HepG2 (cell line): ENCODE measurements at regions not wholly inside any gene's neighbourhood (a gene's known extent, or its start where the extent isn't known, plus 50 kb on each side); places are given as distances from the start of the nearest gene placed in this dataset.

ENCODE experiments used
- ATAC-seq: fragments of 200-7000 bp; cut with Tn5 transposase; 3 replicates; pipeline ENCODE4 v1.9.1; 2020; ENCODE audit warnings: mild to moderate bottlenecking, moderate library complexity
- BruUV-seq: library from RNA; stranded (reverse); fragments of 400-500 nt; replicated peaks from 2 replicates; lab custom pipeline; 2021; lab: Mats Ljungman, UMichigan
- CTCF ChIA-PET: fragments of 300-600 bp; formaldehyde crosslinking; extraction: SDS; loops from one replicate; lab custom pipeline; 2021; ENCODE audit warnings: low total read pairs, inconsistent platforms, low intra/inter-chr PET ratio; lab: Yijun Ruan, JAX
- POLR2A ChIA-PET: fragments of 350-600 bp; sonication (Branson Sonifier 250); formaldehyde crosslinking; loops from one replicate; lab custom pipeline; 2020; ENCODE audit warnings: antibody characterized with exemption, inconsistent platforms; lab: Yijun Ruan, JAX
- DNase-seq: peaks from one replicate; pipeline ENCODE4 v3.0.0-alpha.2; 2015; ENCODE audit warnings: low spot score
- FAIRE-seq: peaks from 3 replicates; lab custom pipeline; 2011; peaks lifted over from hg19 to GRCh38; lab: Jason Lieb, UNC
- H2AFZ ChIP-seq: one replicate; pipeline ENCODE4 v1.6.1; 2011; ENCODE audit warnings: low read length, inconsistent platforms
- H3K27ac ChIP-seq: fragments of 300-600 bp; 3 replicates; pipeline ENCODE4 v1.8.0; 2011; ENCODE audit warnings: mixed run types, mild to moderate bottlenecking, mixed read lengths, low read length, inconsistent platforms; ENCODE audit not compliant: insufficient read depth; ENCODE audit errors: extremely low read length
- H3K27me3 ChIP-seq, 2 experiments: fragments of 200-600 bp in 1 of 2; 2 replicates in 1 of 2; 3 replicates in 1 of 2; pipeline versions ENCODE4 v1.6.0 to v1.8.0; 2011; ENCODE audit warnings: low read length in 2 of 2, mild to moderate bottlenecking in 2 of 2, moderate library complexity in 2 of 2, inconsistent platforms in 1 of 2; ENCODE audit not compliant: insufficient read depth in 2 of 2, control insufficient read depth in 1 of 2
- H3K36me3 ChIP-seq, 2 experiments: fragments of 200-600 bp in 1 of 2; replicated peaks in 1 of 2; 2 replicates in 1 of 2; 3 replicates in 1 of 2; pipeline versions ENCODE4 v1.5.1 to v1.8.0; 2011; ENCODE audit warnings: low read length in 2 of 2, inconsistent platforms in 1 of 2; ENCODE audit not compliant: insufficient read depth in 2 of 2, control insufficient read depth in 1 of 2
- H3K4me1 ChIP-seq: 2 replicates; pipeline ENCODE4 v1.5.1; 2012; ENCODE audit warnings: low read length, inconsistent platforms; ENCODE audit not compliant: insufficient read depth
- H3K4me2 ChIP-seq: 2 replicates; pipeline ENCODE4 v1.6.0; 2011; ENCODE audit warnings: low read depth, low read length, inconsistent platforms
- H3K4me3 ChIP-seq, 3 experiments: fragments of 200-600 bp in 1 of 3; sonication (generic), shearing (Covaris generic) in 1 of 3; replicated peaks in 1 of 3; 2 replicates each; pipeline ENCODE4 v1.5.1; 2011 to 2016; ENCODE audit warnings: low read length in 3 of 3, inconsistent platforms in 2 of 3, low read depth in 2 of 3, mild to moderate bottlenecking in 2 of 3, control low read depth in 1 of 3, mixed read lengths in 1 of 3; ENCODE audit not compliant: insufficient read depth in 1 of 3
- H3K79me2 ChIP-seq: one replicate; pipeline ENCODE4 v1.6.1; 2011; ENCODE audit warnings: low read length, inconsistent platforms; ENCODE audit not compliant: insufficient read depth
- H3K9ac ChIP-seq: 2 replicates; pipeline ENCODE4 v1.6.0; 2011; ENCODE audit warnings: mild to moderate bottlenecking, low read depth, low read length, inconsistent platforms; ENCODE audit not compliant: insufficient read depth
- H3K9me3 ChIP-seq: 2 replicates; pipeline ENCODE4 v1.5.1; 2012; ENCODE audit warnings: mild to moderate bottlenecking, low read length
- H4K20me1 ChIP-seq: 2 replicates; pipeline ENCODE4 v1.6.0; 2011; ENCODE audit warnings: inconsistent platforms, mild to moderate bottlenecking, low read length, moderate library complexity; ENCODE audit not compliant: insufficient read depth
- CCAR2 ChIP-seq: fragments of 200-400 bp; formaldehyde crosslinking; optimal IDR thresholded peaks from 2 replicates; pipeline ENCODE3; 2018; ENCODE audit warnings: low read depth, mild to moderate bottlenecking, low read length, moderate library complexity
- MAF1 ChIP-seq: sonication (generic); formaldehyde crosslinking; IDR thresholded peaks from 2 replicates; pipeline ENCODE4 v1.5.0; 2020; ENCODE audit warnings: missing genetic modification reagents, borderline replicate concordance
- POLR2G ChIP-seq: fragments of 200-400 bp; formaldehyde crosslinking; IDR thresholded peaks from 2 replicates; pipeline ENCODE4 v1.6.1; 2018; ENCODE audit warnings: mild to moderate bottlenecking, low read depth, low read length, moderate library complexity
- STAT5B ChIP-seq: sonication (generic); formaldehyde crosslinking; IDR thresholded peaks from 2 replicates; pipeline ENCODE4 v1.4.0; 2020; ENCODE audit warnings: missing genetic modification reagents
- TP53 ChIP-seq: sonication (generic); formaldehyde crosslinking; conservative IDR thresholded peaks from 2 replicates; pipeline ENCODE4 v1.4.0; 2020; ENCODE audit warnings: missing genetic modification reagents
- ZNF34 ChIP-seq: sonication (generic); formaldehyde crosslinking; IDR thresholded peaks from 2 replicates; pipeline ENCODE4 v1.4.0; 2020; ENCODE audit warnings: mild to moderate bottlenecking, missing genetic modification reagents, borderline replicate concordance
- ZNF367 ChIP-seq: sonication (generic); formaldehyde crosslinking; IDR thresholded peaks from 2 replicates; pipeline ENCODE4 v1.4.0; 2020; ENCODE audit warnings: missing genetic modification reagents, borderline replicate concordance
- ZNF781 ChIP-seq: sonication (generic); formaldehyde crosslinking; IDR thresholded peaks from 2 replicates; pipeline ENCODE4 v1.5.1; 2020; ENCODE audit warnings: borderline replicate concordance, mild to moderate bottlenecking, missing genetic modification reagents; ENCODE audit errors: not compliant biosample characterization
- WGBS: methylation state at CpG from one replicate; pipeline ENCODE4 v1.1.6; 2017; ENCODE audit warnings: low lambda C conversion rate; 5-methylcytosine and 5-hydroxymethylcytosine counted together
- in situ Hi-C: cut with HindIII; loops from 2 replicates; pipeline ENCODE4 v1.10.0; 2017; ENCODE audit warnings: low pct_unique_long_range_greater_than_20kb; ENCODE audit not compliant: extremely low pct_ligation_motif_present
- intact Hi-C: fragments of 100-400 bp; cut with micrococcal nuclease; formaldehyde crosslinking; loops from one replicate; pipeline ENCODE4 v1.10.0; 2022; ENCODE audit not compliant: unreplicated experiment
- TF ChIP-seq, protein P1 (sequence below): sonication (generic); formaldehyde crosslinking; IDR thresholded peaks from 2 replicates; pipeline ENCODE4 v1.5.1; 2020; ENCODE audit warnings: missing genetic modification reagents, mild to moderate bottlenecking, borderline replicate concordance
- TF ChIP-seq, protein P2 (sequence below): sonication (generic); formaldehyde crosslinking; IDR thresholded peaks from 2 replicates; pipeline ENCODE4 v1.8.1; 2023; ENCODE audit warnings: mild to moderate bottlenecking, inconsistent platforms, moderate library complexity, missing genetic modification reagents, borderline replicate concordance

DNA sequence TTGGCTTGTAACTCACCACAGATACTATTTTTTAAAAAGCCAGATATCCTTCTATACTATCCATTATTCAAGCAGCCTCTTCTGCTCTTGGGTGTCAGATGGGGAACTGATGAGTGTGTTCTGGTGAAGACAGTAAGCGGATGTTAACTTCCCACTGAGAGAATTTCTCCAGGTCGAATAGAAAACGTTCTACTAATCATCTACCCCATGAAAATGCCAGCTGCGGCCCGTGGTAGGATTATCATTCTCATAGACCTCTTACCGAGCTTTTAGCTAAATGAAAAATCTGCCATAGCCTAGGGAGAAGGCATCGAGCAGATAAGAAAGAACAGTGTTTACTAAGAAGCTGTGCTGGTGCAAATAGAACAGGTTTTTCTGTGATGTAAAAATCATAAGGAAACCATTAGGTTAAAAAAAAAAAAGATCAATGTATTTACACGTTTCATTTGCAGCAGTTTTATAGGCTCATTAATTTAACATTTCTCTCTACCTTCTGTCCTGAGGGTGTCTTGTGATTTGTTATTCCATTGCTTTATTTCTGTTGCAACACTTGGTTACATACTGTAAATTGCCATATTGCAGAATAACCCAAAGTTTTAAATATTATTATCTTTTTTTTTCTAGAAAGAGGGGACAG, 1521.5 kb upstream of the ZEB2 start:
- in situ Hi-C loops = no loop called here
- Histone ChIP-seq H3K27me3 (no peaks in the 10 kb centered on the region), H2AFZ (no peak overlapping the region), H3K27ac (no peak overlapping the region), H3K79me2 (no peaks in the 10 kb centered on the region), H3K36me3 (no peaks in the 10 kb centered on the region), H3K4me2 (no peak overlapping the region), H3K9me3 (no peaks in the 10 kb centered on the region), H3K4me1 (no peaks in the 10 kb centered on the region), H3K4me3 (no peak overlapping the region), H4K20me1 (no peaks in the 10 kb centered on the region)
- 18% methylated on average over 8 of the region's 8 CpGs for WGBS
- FAIRE-seq = no peak
- no peak for DNase-seq
- CTCF ChIA-PET = no interaction called here
- BruUV-seq = no TSS peak
- intact Hi-C loops = no loop called here
- no peak for ATAC-seq
- POLR2A ChIA-PET = no interaction called here
- no peak for TF ChIP-seq STAT5B (CRISPR knock-in tag)
- TF ChIP-seq ZNF781 = no peak
- TF ChIP-seq TP53 (CRISPR knock-in tag) = no peak
- TF ChIP-seq ZNF367 (CRISPR knock-in tag) = no peak
- TF ChIP-seq, protein P1, sequence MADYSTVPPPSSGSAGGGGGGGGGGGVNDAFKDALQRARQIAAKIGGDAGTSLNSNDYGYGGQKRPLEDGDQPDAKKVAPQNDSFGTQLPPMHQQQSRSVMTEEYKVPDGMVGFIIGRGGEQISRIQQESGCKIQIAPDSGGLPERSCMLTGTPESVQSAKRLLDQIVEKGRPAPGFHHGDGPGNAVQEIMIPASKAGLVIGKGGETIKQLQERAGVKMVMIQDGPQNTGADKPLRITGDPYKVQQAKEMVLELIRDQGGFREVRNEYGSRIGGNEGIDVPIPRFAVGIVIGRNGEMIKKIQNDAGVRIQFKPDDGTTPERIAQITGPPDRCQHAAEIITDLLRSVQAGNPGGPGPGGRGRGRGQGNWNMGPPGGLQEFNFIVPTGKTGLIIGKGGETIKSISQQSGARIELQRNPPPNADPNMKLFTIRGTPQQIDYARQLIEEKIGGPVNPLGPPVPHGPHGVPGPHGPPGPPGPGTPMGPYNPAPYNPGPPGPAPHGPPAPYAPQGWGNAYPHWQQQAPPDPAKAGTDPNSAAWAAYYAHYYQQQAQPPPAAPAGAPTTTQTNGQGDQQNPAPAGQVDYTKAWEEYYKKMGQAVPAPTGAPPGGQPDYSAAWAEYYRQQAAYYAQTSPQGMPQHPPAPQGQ (CRISPR knock-in tag) = no peak
- TF ChIP-seq POLR2G = no peak
- TF ChIP-seq, protein P2, sequence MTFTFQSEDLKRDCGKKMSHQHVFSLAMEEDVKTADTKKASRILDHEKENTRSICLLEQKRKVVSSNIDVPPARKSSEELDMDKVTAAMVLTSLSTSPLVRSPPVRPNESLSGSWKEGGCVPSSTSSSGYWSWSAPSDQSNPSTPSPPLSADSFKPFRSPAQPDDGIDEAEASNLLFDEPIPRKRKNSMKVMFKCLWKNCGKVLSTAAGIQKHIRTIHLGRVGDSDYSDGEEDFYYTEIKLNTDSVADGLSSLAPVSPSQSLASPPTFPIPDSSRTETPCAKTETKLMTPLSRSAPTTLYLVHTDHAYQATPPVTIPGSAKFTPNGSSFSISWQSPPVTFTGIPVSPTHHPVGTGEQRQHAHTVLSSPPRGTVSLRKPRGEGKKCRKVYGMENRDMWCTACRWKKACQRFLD (CRISPR knock-in tag) = no peak
- no peak for TF ChIP-seq CCAR2
- no peak for TF ChIP-seq MAF1 (CRISPR knock-in tag)
- TF ChIP-seq ZNF34 (CRISPR knock-in tag) = no peak
- TF ChIP-seq, all 625 proteins: peak for 0
- no peak overlapping the region for H3K9ac ChIP-seq
